ENCODE measurements at regions not wholly inside any gene's neighbourhood (a gene's known extent, or its start where the extent isn't known, plus 50 kb on each side); places are given as distances from the start of the nearest gene placed in this dataset.
"Not testable (repeated sequence)": the region's sequence is repeated elsewhere in the genome, so short reads cannot be mapped to it uniquely, and the experiment has no call there.

DNA sequence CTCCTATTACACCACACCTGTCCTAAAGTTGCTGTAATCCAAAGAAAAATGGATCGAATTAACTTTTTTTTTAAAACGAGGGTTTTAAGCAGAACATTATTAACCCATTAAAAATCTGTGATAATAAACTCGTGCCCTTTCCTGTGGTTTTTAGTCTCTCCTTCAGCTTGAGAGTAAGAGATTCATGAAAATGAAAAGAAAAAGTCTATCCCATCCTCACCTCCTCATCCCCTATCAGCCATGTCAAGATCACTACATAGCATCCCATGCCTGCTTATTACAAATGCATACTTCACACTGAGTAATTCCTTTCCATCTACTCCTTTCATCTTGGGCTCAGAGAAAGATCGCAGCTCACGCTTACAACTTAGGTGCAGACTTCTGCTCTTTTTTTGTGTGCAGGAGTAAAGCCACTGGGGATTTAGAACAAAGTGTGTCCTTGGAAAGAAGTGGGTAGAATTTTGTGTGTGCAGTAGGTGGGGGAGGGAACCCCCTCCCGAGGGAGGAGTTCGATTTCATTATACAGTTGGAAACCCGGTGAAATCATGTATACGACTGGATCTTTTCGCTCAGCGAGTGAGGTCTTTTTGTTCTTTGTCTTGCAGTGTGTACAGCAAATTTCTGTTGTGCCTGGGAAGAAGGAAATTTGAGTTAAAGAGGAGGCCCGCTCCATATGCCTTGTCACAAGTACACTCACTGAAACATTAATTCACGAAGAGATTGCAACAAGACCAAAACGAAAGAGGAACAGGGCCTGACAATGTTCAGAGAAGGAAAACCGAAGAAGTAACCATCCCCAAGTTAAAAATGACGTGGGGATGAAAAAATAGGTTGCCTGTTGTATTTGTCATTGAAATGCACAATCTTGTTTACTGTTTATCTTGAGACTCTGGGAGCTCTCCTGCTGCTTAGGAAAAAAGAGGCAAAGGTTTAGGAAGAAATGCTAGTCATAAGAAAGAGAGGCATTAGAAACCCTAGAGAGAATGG lies 146.5 kb upstream of the ZNF217 start:
- H3K4me3 Mint-ChIP-seq: peak overlapping the region; percentile 59
- no peaks in the 10 kb centered on the region for H3K27me3 Mint-ChIP-seq
- no peaks in the 10 kb centered on the region for H3K9me3 Mint-ChIP-seq
- H3K4me1 Mint-ChIP-seq (ENCODE audit: low read depth): peaks cover 71% of the 10 kb centered on the region
- peak overlapping the region; percentile 89 for H3K27ac Mint-ChIP-seq
- no peaks in the 10 kb centered on the region for H3K36me3 Mint-ChIP-seq (ENCODE audit: low read depth)
- intact Hi-C loops (cut with micrococcal nuclease): loop anchor here (5.0 kb wide), 1 partner anchor 33 kb away; no protein-coding TSS in a partner anchor

DNA sequence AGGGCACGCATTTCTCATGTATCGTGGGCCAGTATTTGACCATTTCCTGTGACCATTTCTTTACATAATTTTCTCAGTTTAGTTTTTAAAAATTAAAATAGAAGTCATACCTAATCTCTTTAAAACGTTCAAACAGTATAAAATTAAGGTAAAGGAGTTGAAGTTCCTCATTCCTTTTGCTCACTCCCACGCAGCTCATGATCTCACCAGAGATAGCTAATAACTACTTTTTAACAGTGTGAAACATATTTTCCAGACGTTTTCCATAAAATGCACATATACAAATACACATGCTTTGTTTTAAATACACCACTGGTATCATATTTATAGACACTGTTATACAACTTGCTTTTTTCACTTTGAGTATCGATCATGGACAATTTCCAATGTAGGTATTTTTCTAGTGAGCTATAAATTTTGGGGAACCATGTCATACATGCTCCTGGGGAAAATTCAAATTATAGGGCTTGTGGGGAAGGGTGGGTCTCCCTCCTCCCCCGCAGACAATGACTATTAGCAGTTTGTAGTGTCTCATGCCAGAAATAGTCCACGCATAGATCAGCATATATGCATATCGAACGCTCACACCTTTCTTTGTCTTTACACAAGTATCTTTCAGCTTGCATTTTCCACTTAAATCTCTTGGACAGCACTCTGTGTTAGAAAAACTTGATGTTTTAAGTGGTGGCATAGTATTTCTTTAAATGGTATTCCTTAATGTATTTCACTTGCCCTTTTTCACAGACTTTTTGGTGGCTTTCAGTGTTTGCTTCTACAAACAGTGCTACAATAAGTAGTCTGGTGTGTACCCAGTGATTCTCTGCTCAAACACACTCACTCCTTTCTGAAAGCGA lies 145.5 kb upstream of the ZNF217 start:
- Mint-ChIP-seq H3K9me3 (no peaks in the 10 kb centered on the region), H3K27me3 (no peaks in the 10 kb centered on the region), H3K27ac (peak overlapping the region; percentile 89), H3K4me1 (ENCODE audit: low read depth) (peaks cover 67% of the 10 kb centered on the region), H3K4me3 (no peak overlapping the region), H3K36me3 (ENCODE audit: low read depth) (no peaks in the 10 kb centered on the region)
- intact Hi-C loops (cut with micrococcal nuclease): no loop called here

DNA sequence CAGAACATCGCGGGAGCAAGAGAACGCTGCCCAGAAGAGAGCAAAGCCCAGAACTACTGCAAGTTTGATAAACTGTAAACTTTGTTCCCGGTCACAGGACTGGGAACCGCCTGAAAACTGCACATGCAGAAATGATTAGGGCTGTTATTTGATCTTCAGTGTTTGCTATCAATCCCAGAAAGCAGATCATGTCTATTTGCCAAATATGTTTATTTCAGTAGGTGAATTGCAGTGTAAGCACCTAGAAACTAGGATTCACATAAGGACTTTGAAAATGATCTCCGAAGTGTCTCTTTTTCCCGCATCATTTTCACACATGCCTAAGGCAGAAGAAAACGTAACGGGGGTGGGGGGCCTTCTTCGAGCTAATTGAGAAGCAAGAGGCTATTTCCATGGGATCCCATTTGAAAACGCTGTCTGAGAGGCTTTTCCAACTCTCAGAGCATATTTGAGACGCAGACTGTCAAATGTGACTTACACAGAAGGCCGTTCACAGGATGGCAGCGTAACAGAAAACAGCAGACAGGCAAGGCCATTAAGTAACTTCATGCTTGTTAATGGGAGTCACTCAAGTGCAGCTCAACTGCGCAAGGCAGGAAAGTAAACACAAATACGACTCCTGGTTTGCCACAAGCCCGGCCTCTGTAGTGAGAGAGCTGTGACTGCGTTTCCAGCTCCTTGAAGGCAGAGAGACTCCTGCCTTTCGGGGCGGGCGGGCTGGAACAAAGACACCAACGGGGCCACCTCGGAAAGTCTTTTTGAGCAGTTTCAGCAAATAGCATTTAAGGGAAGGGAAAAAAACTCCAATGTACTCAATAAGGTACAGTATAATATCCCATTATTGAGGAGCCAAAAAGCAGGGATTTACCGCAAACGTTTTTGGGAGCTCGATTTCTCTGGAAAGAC lies 144.7 kb upstream of the ZNF217 start:
- Mint-ChIP-seq H3K4me1 (ENCODE audit: low read depth) (peaks cover 59% of the 10 kb centered on the region), H3K4me3 (no peak overlapping the region), H3K27ac (peak overlapping the region; percentile 53), H3K36me3 (ENCODE audit: low read depth) (no peaks in the 10 kb centered on the region), H3K27me3 (no peaks in the 10 kb centered on the region), H3K9me3 (no peaks in the 10 kb centered on the region)
- intact Hi-C loops (cut with micrococcal nuclease): no loop called here

GRCh38 chr20:53737396-53738038 lies 143.9 kb upstream of the ZNF217 start:
- no peak overlapping the region for H3K4me3 Mint-ChIP-seq
- no peaks in the 10 kb centered on the region for H3K9me3 Mint-ChIP-seq
- H3K27ac Mint-ChIP-seq: peak overlapping the region; percentile 53
- H3K27me3 Mint-ChIP-seq: no peaks in the 10 kb centered on the region
- H3K4me1 Mint-ChIP-seq (ENCODE audit: low read depth): peaks cover 67% of the 10 kb centered on the region
- intact Hi-C loops (cut with micrococcal nuclease): no loop called here
- no peaks in the 10 kb centered on the region for H3K36me3 Mint-ChIP-seq (ENCODE audit: low read depth)

DNA sequence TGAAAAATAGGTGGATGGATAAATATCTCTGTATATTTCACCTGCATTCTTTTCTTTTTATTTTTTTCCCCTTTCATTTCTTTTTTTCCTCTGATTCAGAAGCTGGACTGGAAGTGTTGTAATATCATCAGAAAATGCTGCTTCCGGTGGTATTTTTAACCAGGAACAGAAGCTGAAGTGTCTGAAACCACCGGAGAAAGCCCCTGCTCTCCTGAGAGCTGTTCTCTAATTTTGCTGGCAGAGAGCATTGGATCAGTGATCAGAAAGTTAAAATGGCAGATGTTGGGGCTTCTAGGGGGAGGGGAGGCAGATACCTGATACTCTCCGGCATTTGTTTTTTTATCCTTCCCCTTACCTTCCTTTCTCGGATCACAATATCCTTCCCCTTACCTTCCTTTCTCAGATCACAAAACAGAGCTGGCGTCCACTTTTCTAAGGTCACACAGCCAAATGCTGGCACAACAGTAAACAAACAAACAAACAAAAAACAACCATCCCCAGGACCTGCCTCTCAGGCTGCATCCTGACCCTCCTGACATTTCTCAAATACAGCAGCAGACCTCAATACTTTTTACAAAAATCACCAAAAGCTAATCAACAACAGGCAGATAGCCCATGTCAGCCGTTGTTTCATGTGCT lies 143.2 kb upstream of the ZNF217 start:
- Mint-ChIP-seq H3K9me3 (no peaks in the 10 kb centered on the region), H3K36me3 (ENCODE audit: low read depth) (no peaks in the 10 kb centered on the region), H3K27ac (peak overlapping the region; percentile 53), H3K4me1 (ENCODE audit: low read depth) (peaks cover 65% of the 10 kb centered on the region), H3K4me3 (no peak overlapping the region), H3K27me3 (no peaks in the 10 kb centered on the region)
- intact Hi-C loops (cut with micrococcal nuclease): no loop called here

DNA sequence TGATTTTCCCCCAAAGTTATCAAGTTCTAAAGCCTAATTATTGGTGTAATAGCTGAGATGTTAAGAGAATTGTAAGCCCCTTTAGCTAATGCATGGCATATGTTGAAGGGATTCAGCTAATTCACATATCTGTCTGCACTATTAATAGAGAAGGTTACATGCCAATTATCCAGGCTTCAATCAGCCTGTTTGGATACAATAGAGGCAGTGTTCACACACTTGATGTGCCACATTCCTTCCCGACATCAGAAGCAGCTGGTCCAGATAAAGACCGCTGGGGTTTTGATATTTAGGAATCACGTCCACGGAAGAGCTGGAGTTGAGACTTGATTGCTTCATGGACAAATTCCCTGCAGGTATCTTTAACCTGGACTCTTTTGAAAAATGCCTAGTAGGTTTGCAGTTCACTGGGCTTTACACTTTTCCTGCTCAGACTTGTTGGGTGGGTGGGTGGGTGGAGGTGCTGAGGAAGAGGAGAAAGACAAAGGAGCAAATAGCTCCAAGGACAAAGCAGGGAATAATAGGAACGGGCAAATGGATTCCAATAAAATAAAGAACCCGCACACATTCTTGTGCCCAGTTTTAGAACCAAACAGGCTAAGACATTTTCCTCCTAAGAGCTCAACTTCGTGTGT lies 142.6 kb upstream of the ZNF217 start:
- Mint-ChIP-seq H3K27me3 (no peaks in the 10 kb centered on the region), H3K27ac (peak overlapping the region; percentile 53), H3K36me3 (ENCODE audit: low read depth) (no peaks in the 10 kb centered on the region), H3K9me3 (no peaks in the 10 kb centered on the region), H3K4me1 (ENCODE audit: low read depth) (peaks cover 58% of the 10 kb centered on the region), H3K4me3 (no peak overlapping the region)
- intact Hi-C loops (cut with micrococcal nuclease): no loop called here

GRCh38 chr20:53735536-53736050 lies 142.0 kb upstream of the ZNF217 start:
- intact Hi-C loops (cut with micrococcal nuclease): no loop called here
- Mint-ChIP-seq H3K4me1 (ENCODE audit: low read depth) (peaks cover 52% of the 10 kb centered on the region), H3K36me3 (ENCODE audit: low read depth) (no peaks in the 10 kb centered on the region), H3K9me3 (no peaks in the 10 kb centered on the region), H3K4me3 (no peak overlapping the region), H3K27me3 (no peaks in the 10 kb centered on the region), H3K27ac (no peak overlapping the region)

- H3K36me3 Mint-ChIP-seq (ENCODE audit: low read depth): no peaks in the 10 kb centered on the region
- H3K4me3 Mint-ChIP-seq: no peak overlapping the region
- intact Hi-C loops (cut with micrococcal nuclease): no loop called here
- no peaks in the 10 kb centered on the region for H3K9me3 Mint-ChIP-seq
- H3K27me3 Mint-ChIP-seq: no peaks in the 10 kb centered on the region
- H3K4me1 Mint-ChIP-seq (ENCODE audit: low read depth): peaks cover 49% of the 10 kb centered on the region
- H3K27ac Mint-ChIP-seq: no peak overlapping the region
Observed at GRCh38 chr20:53734006-53734688, 140.5 kb upstream of the ZNF217 start.

GRCh38 chr20:53731595-53731994 lies 138.0 kb upstream of the ZNF217 start:
- no peak overlapping the region for H3K27ac Mint-ChIP-seq
- no peaks in the 10 kb centered on the region for H3K36me3 Mint-ChIP-seq (ENCODE audit: low read depth)
- intact Hi-C loops (cut with micrococcal nuclease): no loop called here
- H3K4me3 Mint-ChIP-seq: no peak overlapping the region
- H3K27me3 Mint-ChIP-seq: no peaks in the 10 kb centered on the region
- H3K9me3 Mint-ChIP-seq: no peaks in the 10 kb centered on the region
- H3K4me1 Mint-ChIP-seq (ENCODE audit: low read depth): peaks cover 46% of the 10 kb centered on the region

GRCh38 chr20:53728359-53728758 lies 134.7 kb upstream of the ZNF217 start:
- H3K36me3 Mint-ChIP-seq (ENCODE audit: low read depth): no peaks in the 10 kb centered on the region
- H3K9me3 Mint-ChIP-seq: no peaks in the 10 kb centered on the region
- intact Hi-C loops (cut with micrococcal nuclease): no loop called here
- H3K27ac Mint-ChIP-seq: peak overlapping the region; percentile 0
- no peaks in the 10 kb centered on the region for H3K27me3 Mint-ChIP-seq
- H3K4me1 Mint-ChIP-seq (ENCODE audit: low read depth): peaks cover 48% of the 10 kb centered on the region
- H3K4me3 Mint-ChIP-seq: no peak overlapping the region

DNA sequence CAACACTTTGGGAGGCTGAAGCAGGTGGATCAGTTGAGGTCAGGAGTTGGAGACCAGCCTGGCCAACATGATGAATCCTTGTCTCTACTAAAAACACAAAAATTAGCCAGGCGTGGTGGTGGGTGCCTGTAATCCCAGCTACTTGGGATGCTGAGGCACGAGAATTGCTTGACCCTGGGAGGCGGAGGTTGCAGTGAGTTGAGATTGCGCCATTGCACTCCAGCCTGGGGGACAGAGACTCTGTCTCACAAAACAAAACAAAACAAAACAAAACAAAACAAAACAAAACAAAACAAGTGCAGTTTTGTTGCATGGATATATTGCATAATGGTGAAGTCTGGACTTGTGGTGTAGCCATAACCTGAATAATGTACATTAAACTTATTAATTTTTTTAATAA lies 133.6 kb upstream of the ZNF217 start:
- H3K9me3 Mint-ChIP-seq; H3K27me3 Mint-ChIP-seq; H3K36me3 Mint-ChIP-seq (ENCODE audit: low read depth); H3K27ac Mint-ChIP-seq; H3K4me3 Mint-ChIP-seq; intact Hi-C loops (cut with micrococcal nuclease): not testable (repeated sequence)
- H3K4me1 Mint-ChIP-seq (ENCODE audit: low read depth): peaks cover 41% of the 10 kb centered on the region

- Mint-ChIP-seq H3K9me3 (no peaks in the 10 kb centered on the region), H3K27ac (peak overlapping the region; percentile 22), H3K36me3 (ENCODE audit: low read depth) (no peaks in the 10 kb centered on the region), H3K27me3 (no peaks in the 10 kb centered on the region), H3K4me1 (ENCODE audit: low read depth) (peaks cover 41% of the 10 kb centered on the region), H3K4me3 (no peak overlapping the region)
- intact Hi-C loops (cut with micrococcal nuclease): no loop called here
Observed at GRCh38 chr20:53725575-53725970, 131.9 kb upstream of the ZNF217 start.
